K562 (cell line): ENCODE measurements at regions not wholly inside any gene's neighbourhood (a gene's known extent, or its start where the extent isn't known, plus 50 kb on each side); places are given as distances from the start of the nearest gene placed in this dataset.
"Not testable (repeated sequence)": the region's sequence is repeated elsewhere in the genome, so short reads cannot be mapped to it uniquely, and the experiment has no call there.

ENCODE experiments used
- PHF8 ChIP-seq: fragments of 200-600 bp; sonication (generic); IDR thresholded peaks from 2 replicates; pipeline ENCODE4 v1.6.1; 2012; ENCODE audit warnings: mixed run types, mild to moderate bottlenecking, inconsistent platforms, low read length, moderate library complexity, borderline replicate concordance
- PML ChIP-seq: IDR thresholded peaks from 2 replicates; pipeline ENCODE4 v1.6.1; 2012; ENCODE audit warnings: low read length, inconsistent platforms
- SMAD1 ChIP-seq: fragments of 150-350 bp; IDR thresholded peaks from 2 replicates; pipeline ENCODE4 v1.6.1; 2014; ENCODE audit warnings: low read length, low read depth; ENCODE audit not compliant: partially characterized antibody
- SMARCA5 ChIP-seq: fragments of 450-650 bp; IDR thresholded peaks from 2 replicates; pipeline ENCODE4 v1.6.1; 2016
- USF1 ChIP-seq: sonication (generic); formaldehyde crosslinking; IDR thresholded peaks from 2 replicates; pipeline ENCODE4 v1.9.0; 2022; ENCODE audit warnings: mild to moderate bottlenecking, missing genetic modification reagents

GRCh38 chr15:31705076-31705678, 325.1 kb upstream of the CHRNA7 start:
- not testable (repeated sequence) for TF ChIP-seq PML; SMARCA5; PHF8; USF1 (CRISPR knock-in tag); SMAD1
